ENCODE measurements at regions not wholly inside any gene's neighbourhood (a gene's known extent, or its start where the extent isn't known, plus 50 kb on each side); places are given as distances from the start of the nearest gene placed in this dataset.

DNA sequence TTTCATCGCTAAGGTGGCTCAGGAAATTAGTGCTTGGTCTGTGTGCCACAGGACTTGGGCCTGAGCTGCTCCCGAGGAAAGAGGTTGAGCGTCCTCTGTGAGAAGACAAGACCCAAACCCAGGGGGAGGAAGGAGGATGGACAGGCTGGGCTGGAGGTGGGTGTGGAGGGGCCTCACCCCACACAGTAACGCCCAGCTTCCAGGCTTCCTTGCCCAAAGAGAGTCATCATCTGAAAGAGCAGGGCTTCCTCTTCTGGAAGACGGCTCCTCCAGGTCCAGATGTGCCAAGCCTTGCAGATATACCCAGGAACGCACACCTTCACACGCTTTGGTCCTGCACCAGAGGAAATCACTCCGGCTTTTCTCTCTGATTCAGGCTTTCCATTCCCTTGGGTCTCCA is 127.8 kb upstream of the MGMT start:
- no peak overlapping the region for H3K4me3 Mint-ChIP-seq
- ATAC-seq (replicated peaks): no peak

GRCh38 chr10:129339841-129340240 is 127.2 kb upstream of the MGMT start:
- Mint-ChIP-seq H3K27me3 (peaks cover 14 to 19% of the 10 kb centered on the region in 2 donors), H3K9me3 (no peaks in the 10 kb centered on the region), H3K4me3 (no peak overlapping the region), H3K4me1 (ENCODE audit: low read depth in 2 of 2) (no peaks in the 10 kb centered on the region), H3K27ac (no peak overlapping the region), H3K36me3 (ENCODE audit: insufficient read depth) (no peaks in the 10 kb centered on the region)
- DNase-seq: no peak
- no peak for ATAC-seq (replicated peaks)

More for the DNA sequence above, 127.8 kb upstream of the MGMT start:
- Mint-ChIP-seq H3K36me3 (ENCODE audit: insufficient read depth) (no peaks in the 10 kb centered on the region), H3K27me3 (peaks cover 8 to 23% of the 10 kb centered on the region in 2 donors), H3K4me1 (ENCODE audit: low read depth in 2 of 2) (no peaks in the 10 kb centered on the region), H3K27ac (no peak overlapping the region), H3K9me3 (no peaks in the 10 kb centered on the region)
- no peak for DNase-seq

- no peaks in the 10 kb centered on the region for H3K9me3 Mint-ChIP-seq
- ATAC-seq (replicated peaks) (no peak), DNase-seq (no peak)
- no peaks in the 10 kb centered on the region for H3K4me1 Mint-ChIP-seq (ENCODE audit: low read depth in 2 of 2)
- H3K27me3 Mint-ChIP-seq: peaks cover 8 to 19% of the 10 kb centered on the region in 2 donors
- no peak overlapping the region for H3K4me3 Mint-ChIP-seq
- no peaks in the 10 kb centered on the region for H3K36me3 Mint-ChIP-seq (ENCODE audit: insufficient read depth)
- no peak overlapping the region for H3K27ac Mint-ChIP-seq
These were observed 126.0 kb upstream of the MGMT start for GRCh38 chr10:129341087-129341486.

- no peak for ATAC-seq (replicated peaks)
- no peak overlapping the region for H3K4me3 Mint-ChIP-seq
- H3K4me1 Mint-ChIP-seq (ENCODE audit: low read depth in 2 of 2): no peaks in the 10 kb centered on the region
- no peak overlapping the region for H3K27ac Mint-ChIP-seq
- DNase-seq: no peak
- no peaks in the 10 kb centered on the region for H3K9me3 Mint-ChIP-seq
- no peaks in the 10 kb centered on the region for H3K36me3 Mint-ChIP-seq (ENCODE audit: insufficient read depth)
- H3K27me3 Mint-ChIP-seq: peaks cover 8 to 19% of the 10 kb centered on the region in 2 donors
These were observed 124.7 kb upstream of the MGMT start for GRCh38 chr10:129342385-129342784.

DNA sequence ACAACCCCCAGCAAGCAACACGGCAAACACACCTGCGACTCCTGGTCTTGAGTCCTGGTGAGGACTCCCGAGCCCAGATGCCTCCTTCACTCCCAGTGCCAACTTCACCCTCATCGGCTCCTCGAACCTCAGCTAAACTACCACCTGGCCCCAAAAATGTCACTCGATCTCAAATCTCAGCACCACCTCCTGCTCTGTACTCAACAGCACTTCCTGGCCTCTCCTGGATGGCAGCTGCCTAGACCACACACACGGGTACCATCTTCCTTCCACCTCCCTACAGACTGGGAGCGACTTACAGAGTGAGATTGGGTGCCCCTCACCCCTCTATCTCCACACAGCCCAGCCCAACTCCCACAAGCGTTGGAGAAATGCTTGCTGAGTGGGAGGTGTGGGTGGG is 123.9 kb upstream of the MGMT start:
- H3K9me3 Mint-ChIP-seq: no peaks in the 10 kb centered on the region
- ATAC-seq (replicated peaks) (no peak), DNase-seq (no peak)
- H3K4me3 Mint-ChIP-seq: no peak overlapping the region
- H3K27me3 Mint-ChIP-seq: peaks cover 8 to 19% of the 10 kb centered on the region in 2 donors
- no peak overlapping the region for H3K27ac Mint-ChIP-seq
- no peaks in the 10 kb centered on the region for H3K4me1 Mint-ChIP-seq (ENCODE audit: low read depth in 2 of 2)
- no peaks in the 10 kb centered on the region for H3K36me3 Mint-ChIP-seq (ENCODE audit: insufficient read depth)

DNA sequence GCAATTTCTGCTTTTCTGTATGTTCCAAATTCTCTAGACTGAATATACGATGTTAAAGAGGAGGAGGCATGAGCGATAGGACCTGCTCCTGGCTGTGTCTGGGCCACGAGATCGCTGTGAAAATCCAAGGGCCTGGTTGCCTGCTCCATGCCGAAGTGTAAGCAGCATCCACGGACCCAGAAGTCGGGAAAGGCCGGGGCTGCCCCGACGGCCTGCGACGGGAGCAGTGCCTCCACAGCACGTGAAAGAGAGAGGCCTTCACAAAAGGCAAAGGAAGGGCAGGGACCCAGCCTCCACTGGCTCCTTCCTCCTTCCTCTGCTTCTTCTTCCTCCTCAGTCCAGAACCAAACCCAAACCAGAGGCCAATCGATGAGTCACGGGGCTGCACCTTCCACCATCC is 122.9 kb upstream of the MGMT start:
- Mint-ChIP-seq H3K36me3 (ENCODE audit: insufficient read depth) (no peaks in the 10 kb centered on the region), H3K9me3 (no peaks in the 10 kb centered on the region), H3K4me3 (no peak overlapping the region), H3K27ac (no peak overlapping the region), H3K27me3 (peaks cover 8 to 18% of the 10 kb centered on the region in 2 donors), H3K4me1 (ENCODE audit: low read depth in 2 of 2) (no peaks in the 10 kb centered on the region)
- DNase-seq: no peak
- no peak for ATAC-seq (replicated peaks)

DNA sequence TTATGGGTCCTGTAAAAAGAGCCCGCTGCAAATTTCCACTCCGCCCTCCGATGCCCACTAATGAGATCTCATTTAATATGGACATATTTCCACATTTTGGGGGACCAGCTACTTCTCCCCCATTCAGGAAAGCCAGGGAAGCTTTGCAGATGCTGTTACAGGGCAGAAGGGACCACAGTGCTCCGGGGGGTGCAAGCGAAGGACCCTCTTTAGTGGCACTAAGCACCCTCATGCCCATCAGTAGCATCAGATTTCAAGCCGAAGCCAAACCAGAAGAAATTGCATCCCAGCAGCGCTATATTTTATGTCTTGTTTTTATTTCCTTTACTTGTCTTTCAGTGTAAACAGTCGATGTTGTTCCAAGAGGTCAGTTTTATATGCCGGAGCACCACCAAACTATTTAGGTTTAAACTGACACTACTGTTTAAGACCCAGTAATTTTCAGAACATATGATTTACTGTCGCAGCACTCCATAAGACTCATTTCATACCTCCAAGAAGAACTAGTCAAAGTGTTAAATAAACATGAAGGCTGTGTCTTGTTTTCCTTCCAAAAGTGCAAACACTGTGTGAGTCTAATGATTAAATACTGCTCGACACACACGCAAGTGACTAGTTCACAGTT is 122.2 kb upstream of the MGMT start:
- Mint-ChIP-seq H3K27me3 (peaks cover 8 to 21% of the 10 kb centered on the region in 2 donors), H3K27ac (no peak overlapping the region), H3K4me3 (no peak overlapping the region), H3K36me3 (ENCODE audit: insufficient read depth) (no peaks in the 10 kb centered on the region), H3K4me1 (ENCODE audit: low read depth in 2 of 2) (no peaks in the 10 kb centered on the region), H3K9me3 (no peaks in the 10 kb centered on the region)
- no peak for DNase-seq
- ATAC-seq (replicated peaks): no peak

- Mint-ChIP-seq H3K9me3 (no peaks in the 10 kb centered on the region), H3K27ac (no peak overlapping the region), H3K4me1 (ENCODE audit: low read depth in 2 of 2) (no peaks in the 10 kb centered on the region), H3K36me3 (ENCODE audit: insufficient read depth) (no peaks in the 10 kb centered on the region), H3K4me3 (no peak overlapping the region), H3K27me3 (peaks cover 8 to 21% of the 10 kb centered on the region in 2 donors)
- DNase-seq (no peak), ATAC-seq (replicated peaks) (no peak)
These were observed 121.3 kb upstream of the MGMT start for GRCh38 chr10:129345763-129346162.

DNA sequence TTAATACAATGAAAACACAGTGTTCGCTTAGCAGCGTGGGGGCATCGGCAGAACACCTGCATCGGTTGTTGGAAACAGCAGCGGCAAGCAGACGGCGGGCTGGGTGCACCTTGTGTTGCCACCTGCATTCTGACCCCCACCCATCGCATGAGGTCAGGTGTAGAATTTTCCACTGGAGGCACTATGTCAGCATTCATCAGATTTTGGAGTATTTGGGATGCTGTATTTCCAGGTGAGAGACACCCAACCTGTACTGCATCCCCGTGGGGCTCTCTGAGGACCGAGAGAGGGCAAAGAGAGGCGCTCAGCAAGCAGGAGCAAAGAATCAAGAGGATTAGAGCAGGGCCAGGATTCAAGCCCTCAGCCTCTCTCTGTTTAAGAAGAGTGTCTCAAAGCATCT is 116.4 kb upstream of the MGMT start:
- Mint-ChIP-seq H3K4me1 (ENCODE audit: low read depth in 2 of 2) (no peaks in the 10 kb centered on the region), H3K9me3 (no peaks in the 10 kb centered on the region), H3K27me3 (peaks cover 22 to 34% of the 10 kb centered on the region in 2 donors), H3K27ac (no peak overlapping the region), H3K4me3 (no peak overlapping the region), H3K36me3 (ENCODE audit: insufficient read depth) (no peaks in the 10 kb centered on the region)
- no peak for ATAC-seq (replicated peaks)
- no peak for DNase-seq

- ATAC-seq (replicated peaks): no peak
- DNase-seq: no peak
- Mint-ChIP-seq H3K27me3 (peaks cover 22 to 34% of the 10 kb centered on the region in 2 donors), H3K4me3 (no peak overlapping the region), H3K27ac (no peak overlapping the region), H3K36me3 (ENCODE audit: insufficient read depth) (no peaks in the 10 kb centered on the region), H3K4me1 (ENCODE audit: low read depth in 2 of 2) (no peaks in the 10 kb centered on the region), H3K9me3 (no peaks in the 10 kb centered on the region)
These were observed 113.9 kb upstream of the MGMT start for GRCh38 chr10:129353101-129353500.

- H3K27ac Mint-ChIP-seq: no peak overlapping the region
- ATAC-seq (replicated peaks) (no peak), DNase-seq (no peak)
These were observed 107.0 kb upstream of the MGMT start for GRCh38 chr10:129360046-129360445.

GRCh38 chr10:129361676-129362376 is 105.2 kb upstream of the MGMT start:
- Mint-ChIP-seq H3K4me3 (no peak overlapping the region), H3K9me3 (no peaks in the 10 kb centered on the region), H3K36me3 (ENCODE audit: insufficient read depth) (peaks cover 2% of the 10 kb centered on the region), H3K27me3 (peaks cover 10 to 28% of the 10 kb centered on the region in 2 donors), H3K4me1 (ENCODE audit: low read depth in 2 of 2) (no peaks in the 10 kb centered on the region), H3K27ac (no peak overlapping the region)
- DNase-seq (no peak), ATAC-seq (replicated peaks) (no peak)

More at GRCh38 chr10:129360046-129360445, 107.0 kb upstream of the MGMT start:
- Mint-ChIP-seq H3K9me3 (no peaks in the 10 kb centered on the region), H3K36me3 (ENCODE audit: insufficient read depth) (peaks cover 2% of the 10 kb centered on the region), H3K4me3 (no peak overlapping the region), H3K27me3 (peaks cover 10 to 28% of the 10 kb centered on the region in 2 donors), H3K4me1 (ENCODE audit: low read depth in 2 of 2) (no peaks in the 10 kb centered on the region)

DNA sequence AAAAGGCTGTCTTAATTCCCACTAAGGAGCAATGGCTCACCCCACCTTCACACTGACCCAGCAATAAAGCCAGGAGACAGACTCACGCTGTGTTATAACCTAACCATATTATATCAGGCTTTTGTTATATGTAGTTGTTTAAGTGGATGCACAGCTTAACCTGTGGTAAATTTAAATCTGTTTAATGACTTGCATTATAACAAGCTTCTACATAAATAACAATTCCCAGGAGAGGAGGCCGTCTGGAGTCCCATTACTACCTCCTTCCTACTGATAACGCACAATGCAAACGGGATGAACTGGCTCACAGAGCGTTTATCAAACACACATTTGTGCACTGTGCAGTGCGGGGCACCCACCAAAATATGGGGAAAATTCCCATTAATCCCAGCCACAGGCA is 102.1 kb upstream of the MGMT start:
- no peaks in the 10 kb centered on the region for H3K9me3 Mint-ChIP-seq
- no peak overlapping the region for H3K4me3 Mint-ChIP-seq
- H3K27me3 Mint-ChIP-seq: peaks cover 31% of the 10 kb centered on the region in 2 donors
- peaks cover 2% of the 10 kb centered on the region for H3K36me3 Mint-ChIP-seq (ENCODE audit: insufficient read depth)
- ATAC-seq (replicated peaks): no peak
- no peaks in the 10 kb centered on the region for H3K4me1 Mint-ChIP-seq (ENCODE audit: low read depth in 2 of 2)
- no peak overlapping the region for H3K27ac Mint-ChIP-seq
- no peak for DNase-seq

DNA sequence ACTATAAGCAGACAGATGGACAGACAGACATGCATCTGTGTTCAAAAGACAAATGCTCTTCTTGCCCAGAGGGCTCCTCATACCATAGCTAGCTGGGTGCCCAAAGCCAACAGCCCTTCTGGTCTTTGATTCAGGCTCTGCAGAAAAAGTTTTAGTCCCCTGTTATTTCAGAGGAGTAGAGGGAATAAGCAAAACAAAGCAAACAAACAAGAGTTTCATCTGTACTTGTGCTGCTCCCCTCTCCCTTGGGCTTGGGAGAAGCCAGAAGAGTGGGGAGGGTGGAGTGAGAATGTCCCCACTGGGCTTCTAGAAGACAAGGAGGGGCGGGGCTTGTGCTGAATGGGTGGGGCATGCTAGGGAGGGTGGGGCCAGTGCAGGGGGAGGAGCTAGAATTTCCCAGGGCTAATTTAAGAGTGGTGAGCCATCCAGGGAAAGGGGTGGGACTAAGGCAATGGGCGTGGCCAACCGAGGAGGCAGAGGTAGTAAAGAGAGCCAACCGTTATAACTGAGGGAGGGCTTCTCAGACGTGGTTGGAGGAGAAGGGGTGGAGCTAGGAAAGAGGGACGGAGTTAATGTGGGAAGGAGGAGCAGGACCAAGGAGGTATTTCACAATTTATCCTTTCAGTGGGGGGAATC is 101.2 kb upstream of the MGMT start:
- no peak overlapping the region for H3K27ac Mint-ChIP-seq
- peaks cover 2% of the 10 kb centered on the region for H3K36me3 Mint-ChIP-seq (ENCODE audit: insufficient read depth)
- ATAC-seq (replicated peaks) (no peak), DNase-seq (no peak)
- H3K9me3 Mint-ChIP-seq: no peaks in the 10 kb centered on the region
- no peak overlapping the region for H3K4me3 Mint-ChIP-seq
- no peaks in the 10 kb centered on the region for H3K4me1 Mint-ChIP-seq (ENCODE audit: low read depth in 2 of 2)
- H3K27me3 Mint-ChIP-seq: peaks cover 28 to 32% of the 10 kb centered on the region in 2 donors

Data from effector memory CD8-positive, alpha-beta T cell (primary cell).